SK-N-SH (cell line): ENCODE measurements at regions not wholly inside any gene's neighbourhood (a gene's known extent, or its start where the extent isn't known, plus 50 kb on each side); places are given as distances from the start of the nearest gene placed in this dataset.
"Not testable (repeated sequence)": the region's sequence is repeated elsewhere in the genome, so short reads cannot be mapped to it uniquely, and the experiment has no call there.

Experiments used
- CTCF ChIA-PET: fragments of 300-600, 350-600 bp; formaldehyde crosslinking; extraction: SDS; loops from one replicate; lab custom pipeline; 2021; lab: Yijun Ruan, JAX
- POLR2A ChIA-PET: fragments of 350-600 bp; sonication (Branson Sonifier 250); formaldehyde crosslinking; extraction: SDS; loops from one replicate; lab custom pipeline; 2020; ENCODE audit warnings: antibody characterized with exemption, inconsistent platforms; lab: Yijun Ruan, JAX
- DNase-seq: peaks from one replicate; pipeline ENCODE4 v3.0.0; 2012
- H2AFZ ChIP-seq: fragments of 200-600 bp; sonication (generic); 2 replicates; pipeline ENCODE4 v1.8.1; 2016; ENCODE audit warnings: antibody characterized with exemption, mild to moderate bottlenecking, low read depth
- H3F3A ChIP-seq: fragments of 200-600 bp; sonication (generic); replicated peaks from 2 replicates; pipeline ENCODE3; 2016; ENCODE audit warnings: antibody characterized with exemption, mild to moderate bottlenecking; ENCODE audit not compliant: insufficient read depth
- H3K27ac ChIP-seq, 2 experiments: fragments of 200-500 bp in 1 of 2; fragments of 200-600 bp in 1 of 2; sonication (Bioruptor generic) in 1 of 2; sonication (generic), shearing (Covaris generic) in 1 of 2; 2 replicates each; pipeline versions ENCODE4 v1.5.1 to v1.6.1; 2014 to 2016; ENCODE audit warnings: low read depth in 2 of 2, inconsistent platforms in 1 of 2, low read length in 1 of 2, mild to moderate bottlenecking in 1 of 2, mixed read lengths in 1 of 2
- H3K27me3 ChIP-seq: fragments of 200-600 bp; sonication (generic), shearing (Covaris generic); 2 replicates; pipeline ENCODE4 v1.6.1; 2016; ENCODE audit warnings: mixed run types; ENCODE audit not compliant: insufficient read depth
- H3K36me3 ChIP-seq, 2 experiments: fragments of 200-500 bp in 1 of 2; fragments of 200-600 bp in 1 of 2; sonication (Bioruptor generic) in 1 of 2; sonication (generic) in 1 of 2; replicated peaks in 1 of 2; 2 replicates each; pipeline versions ENCODE3 to v1.5.1; 2014 to 2016; ENCODE audit warnings: low read length in 1 of 2, mild to moderate bottlenecking in 1 of 2; ENCODE audit not compliant: insufficient read depth in 2 of 2, control insufficient read depth in 1 of 2
- H3K4me1 ChIP-seq, 2 experiments: fragments of 200-500 bp in 1 of 2; fragments of 200-600 bp in 1 of 2; sonication (Bioruptor generic) in 1 of 2; sonication (generic), shearing (Covaris generic) in 1 of 2; 2 replicates each; pipeline versions ENCODE4 v1.5.1 to v1.6.1; 2014 to 2016; ENCODE audit warnings: low read depth in 1 of 2, low read length in 1 of 2, mixed run types in 1 of 2; ENCODE audit not compliant: insufficient read depth in 2 of 2, control insufficient read depth in 1 of 2
- H3K4me2 ChIP-seq: fragments of 200-600 bp; sonication (generic), shearing (Covaris generic); 2 replicates; pipeline ENCODE4 v1.6.1; 2017; ENCODE audit warnings: mixed run types
- H3K4me3 ChIP-seq, 2 experiments: fragments of 200-500 bp in 1 of 2; fragments of 200-600 bp in 1 of 2; sonication (Bioruptor generic) in 1 of 2; sonication (generic), shearing (Covaris generic) in 1 of 2; 2 replicates each; pipeline versions ENCODE4 v1.5.1 to v1.8.1; 2014 to 2016; ENCODE audit warnings: low read depth in 2 of 2, inconsistent platforms in 1 of 2, low read length in 1 of 2, mild to moderate bottlenecking in 1 of 2, mixed read lengths in 1 of 2, moderate library complexity in 1 of 2
- H3K79me2 ChIP-seq: fragments of 200-600 bp; sonication (generic); 2 replicates; pipeline ENCODE4 v1.8.1; 2017; ENCODE audit warnings: mild to moderate bottlenecking; ENCODE audit not compliant: insufficient read depth
- H3K9ac ChIP-seq: fragments of 200-600 bp; sonication (generic); 2 replicates; pipeline ENCODE4 v1.6.1; 2017; ENCODE audit warnings: mixed run types
- H3K9me2 ChIP-seq: fragments of 200-600 bp; sonication (generic); 2 replicates; pipeline ENCODE4 v1.6.1; 2017; ENCODE audit warnings: mixed run types
- H3K9me3 ChIP-seq: fragments of 200-600 bp; sonication (generic); 2 replicates; pipeline ENCODE4 v1.6.1; 2017; ENCODE audit warnings: mixed run types, mild to moderate bottlenecking, moderate library complexity
- H4K20me1 ChIP-seq: fragments of 200-600 bp; sonication (generic); 2 replicates; pipeline ENCODE4 v1.6.1; 2017; ENCODE audit warnings: mild to moderate bottlenecking, mixed run types; ENCODE audit not compliant: insufficient read depth
- CTCF ChIP-seq: fragments of 200-600 bp; sonication (generic); IDR thresholded peaks from 2 replicates; pipeline ENCODE4 v1.6.1; 2017; ENCODE audit warnings: antibody characterized with exemption, mild to moderate bottlenecking, moderate library complexity
- ELF1 ChIP-seq: IDR thresholded peaks from 2 replicates; pipeline ENCODE4 v1.4.0; 2012
- FOXJ3 ChIP-seq: sonication (generic); formaldehyde crosslinking; IDR thresholded peaks from 2 replicates; pipeline ENCODE4 v1.5.1; 2020; ENCODE audit warnings: mild to moderate bottlenecking, missing genetic modification reagents
- FOXM1 ChIP-seq: IDR thresholded peaks from 2 replicates; pipeline ENCODE4 v1.4.0; 2012; ENCODE audit warnings: low read depth, mild to moderate bottlenecking
- JUND ChIP-seq: IDR thresholded peaks from 2 replicates; pipeline ENCODE4 v1.4.0; 2012
- RCOR1 ChIP-seq: fragments of 150-350 bp; IDR thresholded peaks from 2 replicates; pipeline ENCODE4 v1.6.1; 2017; ENCODE audit warnings: antibody characterized with exemption, low read length
- RFX5 ChIP-seq: IDR thresholded peaks from 2 replicates; pipeline ENCODE4 v1.6.1; 2012; ENCODE audit warnings: mild to moderate bottlenecking, improper control_type of control experiment, low read length
- SIN3A ChIP-seq: IDR thresholded peaks from 2 replicates; pipeline ENCODE4 v1.6.1; 2012; ENCODE audit warnings: low read depth, mild to moderate bottlenecking, low read length, moderate library complexity, borderline replicate concordance
- TAF1 ChIP-seq: IDR thresholded peaks from 2 replicates; pipeline ENCODE4 v1.6.1; 2012; ENCODE audit warnings: low read depth, mild to moderate bottlenecking, low read length, moderate library complexity, borderline replicate concordance
- TCF12 ChIP-seq: IDR thresholded peaks from 2 replicates; pipeline ENCODE4 v1.4.0; 2012
- WGBS: methylation state at CpG from one replicate; pipeline ENCODE4 v1.1.6; 2017; ENCODE audit warnings: low lambda C conversion rate; 5-methylcytosine and 5-hydroxymethylcytosine counted together

GRCh38 chr9:95684516-95684915, 167.7 kb upstream of the PTCH1 start:
- Histone ChIP-seq H3K27me3 (no peaks in the 10 kb centered on the region), H3K4me1 (no peaks in the 10 kb centered on the region), H3K9me2 (no peaks in the 10 kb centered on the region), H3K4me2 (no peak overlapping the region), H3K9ac (no peak overlapping the region), H3F3A (no peaks in the 10 kb centered on the region), H3K79me2 (no peaks in the 10 kb centered on the region), H3K4me3 (no peak overlapping the region), H2AFZ (no peak overlapping the region), H4K20me1 (no peaks in the 10 kb centered on the region), H3K9me3 (no peaks in the 10 kb centered on the region), H3K27ac (no peak overlapping the region), H3K36me3 (no peaks in the 10 kb centered on the region)
- TF ChIP-seq RCOR1, result no peak
- no peak for TF ChIP-seq FOXM1
- no peak for TF ChIP-seq RFX5
- no peak for TF ChIP-seq TAF1
- no peak for TF ChIP-seq SIN3A
- no peak for TF ChIP-seq TCF12
- TF ChIP-seq CTCF, result no peak
- no peak for TF ChIP-seq ELF1
- no peak for TF ChIP-seq JUND
- no peak for TF ChIP-seq FOXJ3
- ChIA-PET CTCF (no interaction called here), POLR2A (no interaction called here)
- 57% methylated on average over 2 of the region's 2 CpGs for WGBS
- DNase-seq, result no peak

GRCh38 chr9:95680306-95680705, 163.5 kb upstream of the PTCH1 start:
- H2AFZ ChIP-seq, H3K9ac ChIP-seq, CTCF ChIA-PET, H3K4me1 ChIP-seq, H3K4me2 ChIP-seq, H3K9me2 ChIP-seq, H3F3A ChIP-seq, H4K20me1 ChIP-seq, H3K27ac ChIP-seq, H3K79me2 ChIP-seq, H3K4me3 ChIP-seq, POLR2A ChIA-PET, H3K36me3 ChIP-seq, H3K9me3 ChIP-seq, H3K27me3 ChIP-seq, DNase-seq: not testable (repeated sequence)
- 98% methylated on average over 10 of the region's 26 CpGs for WGBS

- no peaks in the 10 kb centered on the region for H3K9me2 ChIP-seq
- no peaks in the 10 kb centered on the region for H3F3A ChIP-seq
- H3K9me3 ChIP-seq, result no peaks in the 10 kb centered on the region
- ChIA-PET POLR2A (no interaction called here), CTCF (no interaction called here)
- H2AFZ ChIP-seq, result no peak overlapping the region
- peaks cover 0 to 2% of the 10 kb centered on the region in 2 experiments; a peak in 1 of 4 replicates for H3K4me1 ChIP-seq
- no peak for TF ChIP-seq RFX5
- no peaks in the 10 kb centered on the region for H4K20me1 ChIP-seq
- H3K27me3 ChIP-seq, result no peaks in the 10 kb centered on the region
- 73% methylated on average over 8 of the region's 8 CpGs for WGBS
- H3K79me2 ChIP-seq, result no peaks in the 10 kb centered on the region
- no peak for DNase-seq
- no peaks in the 10 kb centered on the region for H3K36me3 ChIP-seq
- H3K9ac ChIP-seq, result no peak overlapping the region
- H3K27ac ChIP-seq, result no peak overlapping the region
- no peak overlapping the region for H3K4me2 ChIP-seq
- no peak overlapping the region for H3K4me3 ChIP-seq
Measured at GRCh38 chr9:95679874-95680273, 163.1 kb upstream of the PTCH1 start.
